ENCODE measurements at regions not wholly inside any gene's neighbourhood (a gene's known extent, or its start where the extent isn't known, plus 50 kb on each side); places are given as distances from the start of the nearest gene placed in this dataset.

DNA sequence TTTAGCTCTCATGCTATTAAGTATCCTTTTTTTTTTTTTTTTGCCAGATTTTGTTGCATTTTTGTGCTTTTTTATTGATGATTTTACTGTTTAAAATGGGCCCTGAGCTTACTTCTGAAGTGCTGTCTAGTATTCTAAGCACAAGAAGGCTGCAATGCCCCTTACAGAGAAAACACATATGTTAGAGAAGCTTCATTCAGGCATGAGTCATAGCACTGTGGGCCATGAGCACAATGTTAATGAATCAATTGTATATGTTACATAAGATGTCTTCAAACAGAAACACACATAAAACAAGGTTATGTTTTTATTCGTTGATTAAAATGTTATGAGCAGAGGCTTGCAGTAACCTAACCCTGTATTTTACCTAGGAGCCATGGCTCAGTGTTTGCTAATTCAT, 117.8 kb upstream of the C11orf87 start:
- H3K36me3 Mint-ChIP-seq (ENCODE audit: insufficient read depth, unreplicated experiment), result no peaks in the 10 kb centered on the region
- no peak for DNase-seq
- H3K9me3 Mint-ChIP-seq (ENCODE audit: low read depth, unreplicated experiment), result no peaks in the 10 kb centered on the region
- no TSS peak for BruUV-seq (replicated peaks)
- no peak overlapping the region for H3K27ac Mint-ChIP-seq (ENCODE audit: unreplicated experiment)
- no peak overlapping the region for H3K4me3 Mint-ChIP-seq (ENCODE audit: low read depth, unreplicated experiment)
- intact Hi-C loops (cut with micrococcal nuclease; ENCODE audit: unreplicated experiment), result no loop called here
- CTCF ChIA-PET, result no interaction called here
- H3K4me1 Mint-ChIP-seq (ENCODE audit: low read depth, unreplicated experiment), result no peaks in the 10 kb centered on the region
- no peaks in the 10 kb centered on the region for H3K27me3 Mint-ChIP-seq (ENCODE audit: unreplicated experiment)
- TF ChIP-seq, protein P1, sequence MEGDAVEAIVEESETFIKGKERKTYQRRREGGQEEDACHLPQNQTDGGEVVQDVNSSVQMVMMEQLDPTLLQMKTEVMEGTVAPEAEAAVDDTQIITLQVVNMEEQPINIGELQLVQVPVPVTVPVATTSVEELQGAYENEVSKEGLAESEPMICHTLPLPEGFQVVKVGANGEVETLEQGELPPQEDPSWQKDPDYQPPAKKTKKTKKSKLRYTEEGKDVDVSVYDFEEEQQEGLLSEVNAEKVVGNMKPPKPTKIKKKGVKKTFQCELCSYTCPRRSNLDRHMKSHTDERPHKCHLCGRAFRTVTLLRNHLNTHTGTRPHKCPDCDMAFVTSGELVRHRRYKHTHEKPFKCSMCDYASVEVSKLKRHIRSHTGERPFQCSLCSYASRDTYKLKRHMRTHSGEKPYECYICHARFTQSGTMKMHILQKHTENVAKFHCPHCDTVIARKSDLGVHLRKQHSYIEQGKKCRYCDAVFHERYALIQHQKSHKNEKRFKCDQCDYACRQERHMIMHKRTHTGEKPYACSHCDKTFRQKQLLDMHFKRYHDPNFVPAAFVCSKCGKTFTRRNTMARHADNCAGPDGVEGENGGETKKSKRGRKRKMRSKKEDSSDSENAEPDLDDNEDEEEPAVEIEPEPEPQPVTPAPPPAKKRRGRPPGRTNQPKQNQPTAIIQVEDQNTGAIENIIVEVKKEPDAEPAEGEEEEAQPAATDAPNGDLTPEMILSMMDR (IDR thresholded peaks at IDR 0.05; ENCODE audit: unreplicated experiment), result no peak

DNA sequence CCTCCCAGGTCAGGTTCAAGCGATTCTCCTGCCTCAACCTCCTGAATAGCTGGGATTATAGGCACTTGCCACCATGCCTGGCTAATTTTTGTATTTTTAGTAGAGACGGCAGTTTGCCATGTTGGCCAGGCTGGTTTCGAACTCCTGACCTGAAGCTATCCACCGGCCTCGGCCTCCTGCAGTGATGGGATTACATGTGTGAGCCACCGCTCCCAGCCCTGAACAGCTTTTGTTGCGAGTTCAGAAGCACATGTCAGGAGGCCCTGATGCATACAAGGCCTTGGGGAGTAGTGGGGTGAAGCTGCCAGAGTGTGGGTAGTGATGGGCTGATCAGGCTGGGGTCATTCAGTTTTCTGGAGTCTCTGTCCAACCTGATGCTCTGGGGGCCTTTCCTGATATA, 117.0 kb upstream of the C11orf87 start:
- no peaks in the 10 kb centered on the region for H3K36me3 Mint-ChIP-seq (ENCODE audit: insufficient read depth, unreplicated experiment)
- no peaks in the 10 kb centered on the region for H3K9me3 Mint-ChIP-seq (ENCODE audit: low read depth, unreplicated experiment)
- no peak overlapping the region for H3K4me3 Mint-ChIP-seq (ENCODE audit: low read depth, unreplicated experiment)
- TF ChIP-seq, protein P1 (IDR thresholded peaks at IDR 0.05; ENCODE audit: unreplicated experiment), result no peak
- H3K27ac Mint-ChIP-seq (ENCODE audit: unreplicated experiment), result no peak overlapping the region
- no peak for DNase-seq
- CTCF ChIA-PET, result no interaction called here
- H3K4me1 Mint-ChIP-seq (ENCODE audit: low read depth, unreplicated experiment), result no peaks in the 10 kb centered on the region
- H3K27me3 Mint-ChIP-seq (ENCODE audit: unreplicated experiment), result no peaks in the 10 kb centered on the region
- BruUV-seq (replicated peaks), result no TSS peak
- intact Hi-C loops (cut with micrococcal nuclease; ENCODE audit: unreplicated experiment), result no loop called here

DNA sequence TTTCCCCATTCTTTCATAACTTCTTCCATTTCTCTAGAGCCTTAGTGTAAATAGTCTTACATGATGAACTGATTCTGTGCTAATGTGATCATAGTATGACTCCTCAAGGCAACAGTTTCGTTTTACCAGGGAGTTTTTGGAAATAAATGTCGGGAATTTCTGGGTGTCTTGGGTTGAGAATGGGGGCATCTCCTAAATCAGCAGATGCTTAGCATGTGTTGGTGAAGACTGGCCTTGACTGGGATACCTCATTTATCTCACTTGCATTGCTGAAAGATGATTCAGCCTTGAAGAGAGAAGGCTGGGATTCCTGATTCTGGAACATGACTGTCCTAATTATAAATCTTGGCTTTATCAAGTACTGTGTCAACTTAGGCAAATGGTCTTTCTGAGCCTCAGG, 115.7 kb upstream of the C11orf87 start:
- Mint-ChIP-seq H3K36me3 (ENCODE audit: insufficient read depth, unreplicated experiment) (no peaks in the 10 kb centered on the region), H3K27me3 (ENCODE audit: unreplicated experiment) (no peaks in the 10 kb centered on the region), H3K4me3 (ENCODE audit: low read depth, unreplicated experiment) (no peak overlapping the region), H3K27ac (ENCODE audit: unreplicated experiment) (no peak overlapping the region), H3K9me3 (ENCODE audit: low read depth, unreplicated experiment) (no peaks in the 10 kb centered on the region), H3K4me1 (ENCODE audit: low read depth, unreplicated experiment) (no peaks in the 10 kb centered on the region)
- intact Hi-C loops (cut with micrococcal nuclease; ENCODE audit: unreplicated experiment), result no loop called here
- TF ChIP-seq, protein P1 (IDR thresholded peaks at IDR 0.05; ENCODE audit: unreplicated experiment), result no peak
- DNase-seq, result no peak
- CTCF ChIA-PET, result no interaction called here
- no TSS peak for BruUV-seq (replicated peaks)

DNA sequence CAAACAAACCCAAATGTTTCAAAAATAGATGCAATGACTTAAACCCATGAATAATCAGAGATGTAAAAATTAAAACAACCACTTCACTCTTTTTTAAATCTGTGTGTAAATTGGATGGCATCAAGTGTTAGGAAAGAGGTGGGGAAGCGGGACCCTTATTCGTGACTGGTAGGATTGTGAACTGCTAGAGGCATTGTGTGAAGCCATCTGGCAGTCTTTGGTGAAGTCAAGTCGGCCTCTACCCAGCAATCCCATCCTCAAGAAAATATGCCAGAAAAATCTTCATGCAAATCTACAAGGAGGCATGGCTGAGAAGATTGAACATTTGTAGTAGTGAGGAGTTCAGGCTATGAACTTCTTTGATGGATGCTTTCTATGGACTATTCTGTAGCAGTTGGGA, 114.6 kb upstream of the C11orf87 start:
- Mint-ChIP-seq H3K4me3 (ENCODE audit: low read depth, unreplicated experiment) (no peak overlapping the region), H3K4me1 (ENCODE audit: low read depth, unreplicated experiment) (no peaks in the 10 kb centered on the region), H3K9me3 (ENCODE audit: low read depth, unreplicated experiment) (no peaks in the 10 kb centered on the region), H3K27me3 (ENCODE audit: unreplicated experiment) (no peaks in the 10 kb centered on the region), H3K36me3 (ENCODE audit: insufficient read depth, unreplicated experiment) (no peaks in the 10 kb centered on the region), H3K27ac (ENCODE audit: unreplicated experiment) (no peak overlapping the region)
- CTCF ChIA-PET, result no interaction called here
- TF ChIP-seq, protein P1 (IDR thresholded peaks at IDR 0.05; ENCODE audit: unreplicated experiment), result no peak
- no peak for DNase-seq
- intact Hi-C loops (cut with micrococcal nuclease; ENCODE audit: unreplicated experiment), result no loop called here
- no TSS peak for BruUV-seq (replicated peaks)

DNA sequence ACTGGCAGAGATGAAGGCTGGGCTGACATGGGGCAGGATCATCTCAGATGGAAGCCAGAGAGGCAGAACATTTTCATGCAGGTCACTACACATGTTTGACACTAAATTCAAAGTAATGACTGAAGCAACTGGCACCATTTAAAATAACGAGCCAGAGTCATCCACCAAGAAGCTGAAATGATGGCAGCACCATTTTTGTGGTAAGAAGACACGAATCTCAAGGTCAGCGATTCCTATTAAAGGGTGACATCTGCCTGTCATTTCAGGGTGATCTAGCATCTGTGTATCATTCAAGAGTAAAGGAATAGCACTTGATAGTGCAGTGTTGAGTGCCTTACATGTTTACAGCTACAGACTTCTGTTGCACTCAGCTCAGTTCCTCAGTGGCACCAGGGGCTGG, 113.4 kb upstream of the C11orf87 start:
- Mint-ChIP-seq H3K9me3 (ENCODE audit: low read depth, unreplicated experiment) (no peaks in the 10 kb centered on the region), H3K27me3 (ENCODE audit: unreplicated experiment) (no peaks in the 10 kb centered on the region), H3K4me3 (ENCODE audit: low read depth, unreplicated experiment) (no peak overlapping the region), H3K27ac (ENCODE audit: unreplicated experiment) (no peak overlapping the region), H3K4me1 (ENCODE audit: low read depth, unreplicated experiment) (no peaks in the 10 kb centered on the region), H3K36me3 (ENCODE audit: insufficient read depth, unreplicated experiment) (no peaks in the 10 kb centered on the region)
- intact Hi-C loops (cut with micrococcal nuclease; ENCODE audit: unreplicated experiment), result no loop called here
- DNase-seq, result no peak
- BruUV-seq (replicated peaks), result no TSS peak
- CTCF ChIA-PET, result interaction anchor here (0.6 kb wide), 1 partner anchor 35 kb away, joined by 3 read pairs; no protein-coding TSS in a partner anchor
- TF ChIP-seq, protein P1 (IDR thresholded peaks at IDR 0.05; ENCODE audit: unreplicated experiment), result no peak
